ENCODE measurements at regions not wholly inside any gene's neighbourhood (a gene's known extent, or its start where the extent isn't known, plus 50 kb on each side); places are given as distances from the start of the nearest gene placed in this dataset.

DNA sequence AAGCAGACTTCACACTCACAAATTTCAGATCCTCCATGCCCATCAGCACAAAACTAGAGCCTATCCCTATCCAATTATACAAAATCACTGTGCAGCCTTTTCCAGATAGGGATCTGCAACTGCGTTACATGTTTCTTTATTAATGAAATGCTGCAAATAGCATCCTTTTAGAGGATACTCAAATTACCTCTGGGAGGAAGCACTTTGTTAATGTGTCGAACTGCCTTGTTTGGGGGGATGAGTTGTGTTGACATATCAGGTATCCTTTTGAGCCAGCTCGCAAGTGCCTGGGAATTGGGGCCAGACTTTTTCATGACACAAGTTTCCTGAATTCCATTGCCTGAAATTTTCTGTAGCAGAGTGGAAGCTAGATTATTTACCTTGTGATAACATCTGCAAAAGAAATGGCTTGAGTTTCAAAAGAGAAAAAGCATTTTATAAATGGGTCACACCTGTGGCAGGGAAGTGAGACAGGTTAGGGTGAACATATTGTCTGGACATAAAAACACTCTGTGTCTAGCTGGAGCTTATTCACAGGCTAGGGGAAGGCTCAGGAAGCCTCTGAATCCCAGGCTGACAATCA, 299.1 kb upstream of the MTNR1B start:
- peak; percentile 89 for DNase-seq

GRCh38 chr11:92671081-92671480, 298.4 kb upstream of the MTNR1B start:
- no peak for DNase-seq

- peak; percentile 89 for DNase-seq
These were observed 294.1 kb upstream of the MTNR1B start for GRCh38 chr11:92675303-92675702.

- DNase-seq = peak; percentile 79
These were observed 293.6 kb upstream of the MTNR1B start for GRCh38 chr11:92675810-92676209.

DNA sequence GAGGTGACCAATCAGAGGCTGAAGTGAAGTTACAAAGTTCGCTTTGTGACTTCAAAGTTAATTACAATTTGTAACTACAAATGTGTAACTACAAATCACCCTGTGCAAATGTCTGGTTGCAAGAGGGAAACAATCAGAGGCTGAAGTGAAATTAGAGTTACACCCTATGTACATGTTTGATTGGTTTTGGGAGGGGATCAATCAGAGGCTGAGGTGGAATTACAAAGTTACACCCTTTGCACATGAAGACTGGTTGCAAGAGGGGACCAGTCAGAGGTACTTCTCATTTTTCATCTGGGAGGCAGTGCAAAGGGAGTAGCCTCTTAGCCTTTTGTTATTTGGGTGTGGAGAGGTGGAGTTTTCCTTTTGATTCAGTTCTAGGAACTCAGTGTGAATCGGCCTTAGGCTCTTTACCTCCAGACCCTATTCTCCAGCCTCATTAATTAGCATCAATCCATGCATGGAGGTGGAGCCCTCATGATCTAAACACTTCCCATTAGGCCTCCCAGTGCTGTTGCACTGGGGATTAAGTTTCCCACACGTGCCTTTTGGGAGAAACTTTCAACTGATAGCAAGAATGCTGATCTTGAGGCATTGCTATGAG, 291.3 kb upstream of the MTNR1B start:
- peak; percentile 97 for DNase-seq

- no peak for DNase-seq
These were observed 287.9 kb upstream of the MTNR1B start for GRCh38 chr11:92681586-92681985.

DNA sequence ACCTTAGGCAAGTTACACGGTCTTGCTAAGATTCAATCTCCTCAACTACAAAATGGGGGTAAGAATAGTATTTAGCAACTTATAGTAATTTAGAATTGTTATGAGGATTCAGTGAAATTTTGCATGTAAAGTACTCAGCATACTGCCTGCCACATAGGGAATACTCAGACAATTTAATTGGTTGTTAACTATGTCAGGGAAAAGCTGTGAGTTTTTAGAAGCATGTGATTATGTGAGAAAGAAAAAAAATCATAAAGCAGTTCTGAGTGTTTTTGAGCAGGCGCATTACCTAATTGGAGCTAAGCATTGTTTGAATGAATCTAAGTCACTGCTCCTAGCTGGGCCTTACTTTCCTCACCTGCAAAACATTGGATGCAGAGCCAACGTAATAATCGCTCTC, 287.3 kb upstream of the MTNR1B start:
- DNase-seq = no peak

DNA sequence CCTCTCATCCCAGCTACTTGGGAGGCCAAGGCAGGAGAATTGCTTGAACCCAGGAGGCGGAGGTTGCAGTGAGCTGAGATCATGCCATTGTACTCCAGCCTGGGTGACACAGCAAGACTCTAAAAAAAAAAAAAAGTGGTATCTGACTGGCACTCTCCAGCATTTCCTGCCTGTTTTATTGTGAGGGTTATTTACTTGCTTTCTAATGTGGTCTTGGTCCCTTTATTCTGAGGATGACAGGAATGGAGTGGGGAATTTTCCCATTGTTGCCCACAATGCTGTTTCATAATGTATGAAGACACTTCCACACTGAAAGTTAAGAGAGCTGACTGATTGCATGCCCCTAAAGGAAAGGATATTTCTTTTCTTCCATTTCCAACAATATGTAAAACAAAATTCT, 286.5 kb upstream of the MTNR1B start:
- no peak for DNase-seq

- peak; percentile 92 for DNase-seq
These were observed 284.4 kb upstream of the MTNR1B start for GRCh38 chr11:92685049-92685448.

DNA sequence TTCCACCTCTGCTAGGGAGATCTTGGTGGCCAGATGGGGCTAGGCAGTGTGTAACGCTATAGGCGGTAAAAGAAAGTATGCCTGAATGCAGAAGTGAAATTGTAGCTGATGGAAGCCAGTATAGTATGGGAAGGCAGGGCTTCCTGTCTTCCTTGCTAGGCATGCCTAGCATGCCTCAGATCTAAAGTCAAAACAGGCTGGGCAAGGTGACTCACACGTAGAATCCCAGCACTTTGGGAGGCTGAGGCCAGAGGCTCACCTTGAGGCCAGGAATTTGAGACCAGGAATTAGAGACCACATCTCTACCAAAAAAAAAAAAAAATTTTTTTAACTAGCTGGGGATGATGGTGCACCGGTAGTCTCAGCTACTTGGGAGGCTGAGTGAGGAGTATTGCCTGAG, 281.7 kb upstream of the MTNR1B start:
- DNase-seq = peak; percentile 45

GRCh38 chr11:92688416-92688815, 281.0 kb upstream of the MTNR1B start:
- no peak for DNase-seq

DNA sequence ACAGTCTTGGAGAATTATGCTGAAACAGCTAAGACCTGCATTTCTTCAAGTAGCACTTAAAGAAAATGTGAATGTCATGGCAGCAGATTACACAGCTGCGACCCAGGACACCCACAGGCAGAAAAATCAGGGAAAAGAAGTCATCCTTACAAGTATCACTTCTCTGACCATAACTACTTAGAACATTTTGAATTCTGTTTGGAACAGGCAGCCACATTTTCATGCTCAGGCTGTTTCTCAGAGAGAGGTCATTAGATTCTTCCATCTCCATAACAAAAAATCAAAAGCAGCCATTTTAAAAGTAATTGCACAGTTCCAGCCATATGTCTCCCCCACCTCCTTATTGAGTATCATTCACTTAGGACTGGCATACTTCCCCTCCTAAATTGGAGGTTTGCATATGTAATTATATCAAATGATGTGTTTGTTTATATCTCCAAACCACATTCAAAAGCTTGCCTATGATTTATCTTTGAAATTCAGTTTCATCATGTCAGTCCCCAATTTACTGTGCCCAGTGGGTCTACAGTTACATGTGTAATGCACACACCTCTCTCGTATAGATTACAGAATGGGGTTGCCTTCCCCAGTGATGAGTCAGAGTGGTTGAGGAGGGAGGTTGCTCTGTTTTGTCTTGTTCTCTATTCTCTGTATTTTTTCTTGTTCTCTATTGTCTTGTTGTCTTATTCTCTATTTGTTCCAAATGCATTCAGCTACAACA, 276.5 kb upstream of the MTNR1B start:
- DNase-seq = peak; percentile 99

GRCh38 chr11:92696076-92696475, 273.4 kb upstream of the MTNR1B start:
- DNase-seq = peak; percentile 55

- no peak for DNase-seq
These were observed 271.8 kb upstream of the MTNR1B start for GRCh38 chr11:92697461-92698312.

- peak; percentile 49 for DNase-seq
These were observed 270.7 kb upstream of the MTNR1B start for GRCh38 chr11:92698742-92699141.

GRCh38 chr11:92702037-92702804, 267.2 kb upstream of the MTNR1B start:
- peak; percentile 69 for DNase-seq

GRCh38 chr11:92702805-92703448, 266.5 kb upstream of the MTNR1B start:
- DNase-seq = no peak

DNA sequence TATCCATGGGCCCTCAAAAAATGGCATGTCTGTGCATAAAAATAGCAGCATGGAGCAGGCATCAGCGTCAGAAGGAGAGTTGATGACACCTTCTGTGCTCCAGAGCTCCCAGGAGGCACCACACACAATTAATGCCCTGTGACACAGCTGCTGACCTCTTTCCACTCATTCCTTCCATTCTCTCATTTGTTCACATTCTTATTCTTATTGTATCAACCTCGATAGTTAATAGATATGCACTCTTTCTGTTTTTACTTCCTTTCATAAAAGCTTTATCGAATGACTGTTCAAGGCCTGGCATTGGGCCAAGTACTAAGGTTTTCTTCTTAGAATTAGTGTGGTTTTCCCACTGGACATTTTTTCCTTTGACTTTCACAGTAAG, 266.0 kb upstream of the MTNR1B start:
- peak; percentile 74 for DNase-seq

- DNase-seq = peak; percentile 100
These were observed 262.3 kb upstream of the MTNR1B start for GRCh38 chr11:92707173-92707619.

DNA sequence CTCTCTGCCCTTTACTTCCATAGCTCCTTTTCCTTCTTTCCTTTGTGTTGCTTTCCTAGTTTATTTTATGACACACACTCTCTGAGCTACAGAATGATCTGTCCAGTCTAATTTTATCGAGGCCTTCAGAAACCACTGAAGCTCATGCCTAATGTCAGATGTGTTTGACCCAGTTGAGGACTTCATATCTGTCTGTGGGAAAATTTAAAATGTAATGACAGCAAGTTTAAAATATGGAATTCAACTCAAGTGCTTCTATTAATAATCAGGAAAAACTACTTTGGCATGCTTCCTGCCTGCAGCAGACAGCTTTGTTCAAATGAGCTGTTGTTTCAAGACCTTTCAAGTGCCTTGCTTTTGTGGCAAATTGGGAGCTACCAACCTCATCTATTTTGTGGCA, 261.8 kb upstream of the MTNR1B start:
- peak; percentile 60 for DNase-seq

GRCh38 chr11:92709329-92709728, 260.1 kb upstream of the MTNR1B start:
- no peak for DNase-seq

GRCh38 chr11:92711926-92712325, 257.5 kb upstream of the MTNR1B start:
- DNase-seq = no peak

Measured in NCI-H69 (cell line).